IMR-90 (cell line): ENCODE measurements at regions not wholly inside any gene's neighbourhood (a gene's known extent, or its start where the extent isn't known, plus 50 kb on each side); places are given as distances from the start of the nearest gene placed in this dataset.
A peak's percentile ranks its signal among the peaks of the same experiment; 100 is the strongest.

ENCODE experiments used
- ATAC-seq: fragments of 200-7000 bp; cut with Tn5 transposase; 2 replicates; pipeline ENCODE4 v1.9.1; 2020; ENCODE audit warnings: low read depth, mild to moderate bottlenecking, moderate library complexity
- BruUV-seq: library from RNA; stranded (reverse); fragments of 400-500 nt; replicated peaks from 2 replicates; lab custom pipeline; 2021; lab: Mats Ljungman, UMichigan
- CTCF ChIA-PET: fragments of 300-600 bp; formaldehyde crosslinking; extraction: SDS; loops from one replicate; lab custom pipeline; 2021; ENCODE audit warnings: antibody characterized with exemption; lab: Yijun Ruan, JAX
- POLR2A ChIA-PET: fragments of 300-600 bp; sonication (Branson Sonifier 250); formaldehyde crosslinking; loops from one replicate; lab custom pipeline; 2022; ENCODE audit warnings: antibody characterized with exemption; ENCODE audit not compliant: unreplicated experiment; lab: Charles Lee
- DNase-seq: peaks from one replicate; pipeline ENCODE4 v3.0.0; 2013
- H2AFZ ChIP-seq: replicated peaks from 2 replicates; pipeline ENCODE3; 2013; ENCODE audit warnings: low read length, mild to moderate bottlenecking; ENCODE audit not compliant: poor library complexity
- H2AK5ac ChIP-seq: 2 replicates; pipeline ENCODE4 v1.6.1; 2013; ENCODE audit warnings: low read depth, low read length, inconsistent platforms
- H2AK9ac ChIP-seq: replicated peaks from 2 replicates; pipeline ENCODE3; 2013; ENCODE audit warnings: mild to moderate bottlenecking, low read depth, low read length, moderate library complexity; ENCODE audit not compliant: poor library complexity
- H2BK120ac ChIP-seq: 2 replicates; pipeline ENCODE4 v1.6.1; 2013; ENCODE audit warnings: low read depth, low read length, inconsistent platforms
- H2BK15ac ChIP-seq: 3 replicates; pipeline ENCODE4 v1.6.1; 2013; ENCODE audit warnings: low read depth, low read length, inconsistent platforms
- H2BK20ac ChIP-seq: 2 replicates; pipeline ENCODE4 v1.6.1; 2013; ENCODE audit warnings: low read depth, mild to moderate bottlenecking, inconsistent platforms, low read length, moderate library complexity
- H2BK5ac ChIP-seq: 2 replicates; pipeline ENCODE4 v1.6.1; 2013; ENCODE audit warnings: mild to moderate bottlenecking, low read depth, low read length, inconsistent platforms; ENCODE audit not compliant: poor library complexity, severe bottlenecking
- H3K14ac ChIP-seq: replicated peaks from 2 replicates; pipeline ENCODE4 v1.6.1; 2013; ENCODE audit warnings: low read depth, low read length, inconsistent platforms
- H3K18ac ChIP-seq: 2 replicates; pipeline ENCODE4 v1.6.1; 2013; ENCODE audit warnings: low read depth, low read length, control low read depth
- H3K23ac ChIP-seq: 2 replicates; pipeline ENCODE4 v1.6.1; 2013; ENCODE audit warnings: low read depth, low read length, inconsistent platforms
- H3K27ac ChIP-seq: 2 replicates; pipeline ENCODE4 v1.5.1; 2013; ENCODE audit warnings: mild to moderate bottlenecking, control low read depth, low read length; ENCODE audit not compliant: insufficient read depth
- H3K27me3 ChIP-seq: 2 replicates; pipeline ENCODE4 v1.6.1; 2013; ENCODE audit warnings: low read length; ENCODE audit not compliant: control insufficient read depth, insufficient read depth
- H3K36me3 ChIP-seq: 2 replicates; pipeline ENCODE4 v1.6.1; 2013; ENCODE audit warnings: low read length, mixed read lengths; ENCODE audit not compliant: control insufficient read depth, insufficient read depth
- H3K4ac ChIP-seq: 2 replicates; pipeline ENCODE4 v1.6.1; 2013; ENCODE audit warnings: low read depth, low read length, inconsistent platforms
- H3K4me1 ChIP-seq: 2 replicates; pipeline ENCODE4 v1.6.1; 2013; ENCODE audit warnings: low read length, mixed read lengths; ENCODE audit not compliant: control insufficient read depth, insufficient read depth
- H3K4me2 ChIP-seq: 2 replicates; pipeline ENCODE4 v1.6.1; 2013; ENCODE audit warnings: low read depth, mild to moderate bottlenecking, control low read depth, low read length, moderate library complexity
- H3K4me3 ChIP-seq: 2 replicates; pipeline ENCODE4 v1.5.1; 2013; ENCODE audit warnings: low read depth, mild to moderate bottlenecking, control low read depth, low read length, moderate library complexity; ENCODE audit not compliant: insufficient read depth
- H3K56ac ChIP-seq: 2 replicates; pipeline ENCODE4 v1.6.1; 2013; ENCODE audit warnings: low read length, inconsistent platforms; ENCODE audit not compliant: insufficient read depth; ENCODE audit errors: extremely low read depth
- H3K79me1 ChIP-seq, 2 experiments: 2 replicates each; pipeline ENCODE4 v1.6.1; 2013; ENCODE audit warnings: low read length in 2 of 2, inconsistent platforms in 1 of 2, low read depth in 1 of 2
- H3K9ac ChIP-seq: 2 replicates; pipeline ENCODE4 v1.6.1; 2013; ENCODE audit warnings: low read depth, low read length, control low read depth
- H3K9me1 ChIP-seq: 2 replicates; pipeline ENCODE4 v1.6.1; 2013; ENCODE audit warnings: low read length, inconsistent platforms; ENCODE audit not compliant: insufficient read depth
- H3K9me3 ChIP-seq: 2 replicates; pipeline ENCODE4 v1.6.1; 2013; ENCODE audit warnings: low read length; ENCODE audit not compliant: control insufficient read depth, insufficient read depth
- H4K20me1 ChIP-seq: 2 replicates; pipeline ENCODE4 v1.6.1; 2013; ENCODE audit warnings: low read length, inconsistent platforms; ENCODE audit not compliant: insufficient read depth
- H4K5ac ChIP-seq: 2 replicates; pipeline ENCODE4 v1.6.1; 2013; ENCODE audit warnings: mild to moderate bottlenecking, low read depth, low read length, control low read depth
- H4K8ac ChIP-seq, 2 experiments: 2 replicates each; pipeline ENCODE4 v1.6.1; 2013; ENCODE audit warnings: low read depth in 2 of 2, low read length in 2 of 2, control low read depth in 1 of 2, inconsistent platforms in 1 of 2
- H4K91ac ChIP-seq: 2 replicates; pipeline ENCODE4 v1.6.1; 2013; ENCODE audit warnings: low read depth, low read length, inconsistent platforms; ENCODE audit not compliant: insufficient read depth
- CHD1 ChIP-seq: IDR thresholded peaks from 2 replicates; pipeline ENCODE4 v1.6.1; 2012; ENCODE audit warnings: low read depth, low read length, improper control_type of control experiment
- MAFK ChIP-seq: IDR thresholded peaks from 2 replicates; pipeline ENCODE4 v1.6.1; 2012; ENCODE audit warnings: low read depth, low read length, improper control_type of control experiment
- MAZ ChIP-seq: IDR thresholded peaks from 2 replicates; pipeline ENCODE4 v1.6.1; 2012; ENCODE audit warnings: low read depth, mild to moderate bottlenecking, low read length, improper control_type of control experiment, moderate library complexity, borderline replicate concordance
- MXI1 ChIP-seq: IDR thresholded peaks from 2 replicates; pipeline ENCODE4 v1.6.1; 2012; ENCODE audit warnings: low read depth, mild to moderate bottlenecking, low read length, moderate library complexity, borderline replicate concordance
- NFE2L2 ChIP-seq: fragments of 150-350 bp; IDR thresholded peaks from 2 replicates; pipeline ENCODE4 v1.6.1; 2016; ENCODE audit warnings: low read depth, mild to moderate bottlenecking, low read length
- RCOR1 ChIP-seq: IDR thresholded peaks from 2 replicates; pipeline ENCODE4 v1.6.1; 2012; ENCODE audit warnings: mild to moderate bottlenecking, low read length, improper control_type of control experiment; ENCODE audit not compliant: insufficient replicate concordance
- SMC3 ChIP-seq: fragments of 150-350 bp; IDR thresholded peaks from 2 replicates; pipeline ENCODE4 v1.6.1; 2016; ENCODE audit warnings: low read depth, mild to moderate bottlenecking, antibody characterized with exemption, low read length, moderate library complexity
- WGBS, 2 experiments: methylation state at CpG; one replicate each; pipeline versions ENCODE4 v1.1.5 to v1.1.7; 2013; ENCODE audit warnings: missing lambda C conversion rate in 2 of 2; ENCODE audit not compliant: insufficient read length in 1 of 2; ENCODE audit errors: extremely low coverage in 2 of 2; 5-methylcytosine and 5-hydroxymethylcytosine counted together
- dilution Hi-C: fragments of 300-500 bp; cut with HindIII; formaldehyde crosslinking; loops from one replicate; pipeline ENCODE4 v1.14.3; 2018; ENCODE audit warnings: low sequenced_read_pairs; ENCODE audit not compliant: unreplicated experiment
- in situ Hi-C: fragments of 300-500 bp; cut with MboI; formaldehyde crosslinking; loops from 3 replicates; pipeline ENCODE4 v1.14.3; 2019; ENCODE audit warnings: low sequenced_read_pairs, inconsistent platforms, mixed read lengths
- intact Hi-C: fragments of 100-400 bp; cut with micrococcal nuclease; formaldehyde crosslinking; loops from 2 replicates; pipeline ENCODE4 v1.10.0; 2022
- TF ChIP-seq, protein P1 (sequence below): conservative IDR thresholded peaks from 2 replicates; pipeline ENCODE4 v1.5.1; 2012; ENCODE audit warnings: mild to moderate bottlenecking, low read depth, low read length, improper control_type of control experiment
- TF ChIP-seq, protein P2 (sequence below): fragments of 150-350 bp; IDR thresholded peaks from 2 replicates; pipeline ENCODE4 v1.6.1; 2017; ENCODE audit warnings: mild to moderate bottlenecking, antibody characterized with exemption, low read length, low read depth

DNA sequence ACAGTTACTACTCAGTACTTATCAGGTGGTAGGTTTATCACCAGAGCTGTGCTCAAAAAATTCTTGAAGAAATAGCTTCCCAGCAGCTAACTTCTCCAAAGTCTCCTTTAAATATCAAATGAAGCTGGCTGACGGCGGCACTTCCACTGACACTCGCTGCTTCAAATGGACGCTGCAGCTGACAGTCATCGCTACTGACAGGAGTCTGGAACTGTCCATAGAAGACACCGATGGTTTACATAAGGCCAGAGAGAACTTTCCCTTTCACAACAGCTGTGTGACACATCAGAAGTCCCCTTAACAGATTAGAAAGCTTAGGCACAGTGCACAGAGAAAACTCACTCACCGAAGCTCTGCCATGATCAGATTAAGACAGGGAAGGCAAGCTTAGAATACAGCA is 270.2 kb downstream of the SHOX2 start:
- H3K14ac ChIP-seq, result 0 out of 2 replicates have a peak overlapping the region, but pooled peaks have one; percentile 3
- DNase-seq (no peak), ATAC-seq (no peak)
- CTCF ChIA-PET, result no interaction called here
- no peaks in the 10 kb centered on the region for H4K20me1 ChIP-seq
- H3K9ac ChIP-seq, result no peak overlapping the region
- POLR2A ChIA-PET, result no interaction called here
- no peak overlapping the region for H3K4ac ChIP-seq
- no peak overlapping the region for H2AK9ac ChIP-seq
- peaks cover 4% of the 10 kb centered on the region; the same call in 1 of the 2 replicates for H3K27me3 ChIP-seq
- H4K91ac ChIP-seq, result no peak overlapping the region
- H2AFZ ChIP-seq, result peak overlapping the region; percentile 12
- TF ChIP-seq SMC3 (no peak), RCOR1 (no peak), NFE2L2 (no peak), MXI1 (no peak), MAFK (no peak), MAZ (no peak), CHD1 (no peak)
- TF ChIP-seq, protein P1, sequence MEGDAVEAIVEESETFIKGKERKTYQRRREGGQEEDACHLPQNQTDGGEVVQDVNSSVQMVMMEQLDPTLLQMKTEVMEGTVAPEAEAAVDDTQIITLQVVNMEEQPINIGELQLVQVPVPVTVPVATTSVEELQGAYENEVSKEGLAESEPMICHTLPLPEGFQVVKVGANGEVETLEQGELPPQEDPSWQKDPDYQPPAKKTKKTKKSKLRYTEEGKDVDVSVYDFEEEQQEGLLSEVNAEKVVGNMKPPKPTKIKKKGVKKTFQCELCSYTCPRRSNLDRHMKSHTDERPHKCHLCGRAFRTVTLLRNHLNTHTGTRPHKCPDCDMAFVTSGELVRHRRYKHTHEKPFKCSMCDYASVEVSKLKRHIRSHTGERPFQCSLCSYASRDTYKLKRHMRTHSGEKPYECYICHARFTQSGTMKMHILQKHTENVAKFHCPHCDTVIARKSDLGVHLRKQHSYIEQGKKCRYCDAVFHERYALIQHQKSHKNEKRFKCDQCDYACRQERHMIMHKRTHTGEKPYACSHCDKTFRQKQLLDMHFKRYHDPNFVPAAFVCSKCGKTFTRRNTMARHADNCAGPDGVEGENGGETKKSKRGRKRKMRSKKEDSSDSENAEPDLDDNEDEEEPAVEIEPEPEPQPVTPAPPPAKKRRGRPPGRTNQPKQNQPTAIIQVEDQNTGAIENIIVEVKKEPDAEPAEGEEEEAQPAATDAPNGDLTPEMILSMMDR, result no peak
- TF ChIP-seq, protein P2, sequence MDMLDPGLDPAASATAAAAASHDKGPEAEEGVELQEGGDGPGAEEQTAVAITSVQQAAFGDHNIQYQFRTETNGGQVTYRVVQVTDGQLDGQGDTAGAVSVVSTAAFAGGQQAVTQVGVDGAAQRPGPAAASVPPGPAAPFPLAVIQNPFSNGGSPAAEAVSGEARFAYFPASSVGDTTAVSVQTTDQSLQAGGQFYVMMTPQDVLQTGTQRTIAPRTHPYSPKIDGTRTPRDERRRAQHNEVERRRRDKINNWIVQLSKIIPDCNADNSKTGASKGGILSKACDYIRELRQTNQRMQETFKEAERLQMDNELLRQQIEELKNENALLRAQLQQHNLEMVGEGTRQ, result no peak
- no peaks in the 10 kb centered on the region for H3K9me1 ChIP-seq
- no peak overlapping the region for H4K5ac ChIP-seq
- H3K4me2 ChIP-seq, result peak overlapping the region; percentile 75
- dilution Hi-C loops, result no loop called here
- no peak overlapping the region for H3K56ac ChIP-seq
- WGBS, 2 experiments, result 0% methylated on average over 5 of the region's 7 CpGs; no CpG with 5 or more reads in 1 of the 2 experiments
- no peak overlapping the region for H2BK120ac ChIP-seq
- H3K9me3 ChIP-seq, result no peaks in the 10 kb centered on the region
- H3K4me3 ChIP-seq, result no peak overlapping the region
- H3K23ac ChIP-seq, result no peak overlapping the region
- H2BK15ac ChIP-seq, result no peak overlapping the region
- H2BK5ac ChIP-seq, result no peak overlapping the region
- in situ Hi-C loops, result no loop called here
- no peak overlapping the region for H2AK5ac ChIP-seq
- no peaks in the 10 kb centered on the region for H3K79me1 ChIP-seq
- BruUV-seq, result no TSS peak
- no peaks in the 10 kb centered on the region for H3K4me1 ChIP-seq
- H2BK20ac ChIP-seq, result no peak overlapping the region
- H3K27ac ChIP-seq, result no peak overlapping the region
- no peaks in the 10 kb centered on the region for H3K36me3 ChIP-seq
- H4K8ac ChIP-seq, result no peak overlapping the region
- no peak overlapping the region for H3K18ac ChIP-seq
- intact Hi-C loops, result no loop called here
